HUDEP-2 (cell line): ENCODE measurements at regions not wholly inside any gene's neighbourhood (a gene's known extent, or its start where the extent isn't known, plus 50 kb on each side); places are given as distances from the start of the nearest gene placed in this dataset.

Experiments
- DNase-seq, 76 experiments: peaks; one replicate each; lab custom pipeline; 2025; ENCODE audit not compliant: unreplicated experiment in 76 of 76; lab: John Stamatoyannopoulos, UW

DNA sequence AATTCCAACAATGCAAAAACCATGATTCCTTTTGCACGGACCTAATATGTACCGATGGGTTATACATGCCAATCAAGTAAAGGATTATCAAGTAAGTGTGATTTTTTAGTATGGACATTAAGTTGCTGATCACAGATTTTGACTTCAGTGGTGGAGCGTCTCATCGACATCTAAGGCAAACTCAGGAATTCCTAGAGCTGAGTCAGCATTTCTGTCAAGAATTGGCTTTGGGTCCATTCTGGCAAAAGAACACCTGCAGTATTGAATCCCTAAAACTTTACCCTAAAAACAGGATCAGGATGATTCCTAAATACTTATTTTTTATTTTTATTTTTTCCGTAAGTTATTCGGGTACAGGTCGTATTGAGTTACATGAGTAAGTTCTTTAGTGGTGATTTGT is 83.6 kb downstream of the HPGD start:
- DNase-seq = no peak

DNA sequence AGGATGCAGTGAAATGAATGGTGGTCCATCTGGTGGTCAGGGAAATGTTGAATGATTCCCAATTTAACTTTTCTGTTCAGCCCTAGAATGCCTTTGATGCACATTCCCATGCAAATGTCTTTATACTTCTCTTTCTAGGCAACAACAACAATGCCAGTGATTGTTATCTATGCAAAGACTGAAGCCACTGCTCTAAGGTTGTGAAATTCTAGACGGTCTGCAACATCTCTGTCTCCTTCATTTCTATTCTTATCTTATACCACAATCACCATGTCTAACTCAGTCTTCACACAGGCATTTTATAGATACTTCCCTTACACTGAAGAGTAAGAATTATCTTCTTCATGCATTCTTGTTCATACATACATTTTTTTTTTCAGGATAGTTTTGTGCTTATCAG is 84.5 kb downstream of the HPGD start:
- DNase-seq = peak in 1 of 76 experiments; percentile 1

DNA sequence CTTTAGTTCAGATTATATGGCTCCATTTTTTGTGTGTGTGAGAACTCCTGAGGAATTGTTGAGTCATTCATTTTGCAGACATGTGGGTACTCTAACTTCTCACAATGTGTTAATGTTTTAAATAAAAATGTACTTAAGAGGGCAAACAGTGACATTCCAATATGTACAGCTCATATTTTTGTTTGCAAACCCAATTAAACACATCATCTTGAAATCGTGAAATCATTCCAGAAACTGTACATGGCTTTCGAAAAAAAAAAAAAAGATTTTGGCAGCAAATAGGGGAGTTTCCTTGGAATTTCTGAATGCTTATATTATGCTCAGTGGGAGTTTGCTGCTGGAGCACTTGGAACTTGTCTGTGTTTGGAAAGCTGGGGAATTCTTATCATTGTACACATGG is 85.0 kb downstream of the HPGD start:
- DNase-seq = no peak

DNA sequence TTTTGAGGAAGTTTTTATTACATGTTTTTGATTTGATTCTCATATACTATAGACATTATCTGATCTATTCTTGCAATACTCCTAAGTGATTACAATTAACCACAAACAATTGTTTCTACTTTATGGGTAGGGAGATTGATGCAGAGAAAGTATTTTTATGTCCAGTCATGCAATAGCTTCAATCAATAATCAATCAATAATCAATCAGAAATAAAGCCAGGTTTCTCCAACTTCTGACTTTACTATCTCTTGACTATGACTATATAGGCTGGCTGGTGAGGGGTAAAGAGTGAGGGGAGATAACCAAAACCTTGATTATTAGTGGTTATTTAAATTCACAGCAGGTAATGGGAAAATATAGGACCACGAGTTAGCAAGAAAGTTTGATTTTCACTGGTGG is 85.9 kb downstream of the HPGD start:
- no peak for DNase-seq

DNA sequence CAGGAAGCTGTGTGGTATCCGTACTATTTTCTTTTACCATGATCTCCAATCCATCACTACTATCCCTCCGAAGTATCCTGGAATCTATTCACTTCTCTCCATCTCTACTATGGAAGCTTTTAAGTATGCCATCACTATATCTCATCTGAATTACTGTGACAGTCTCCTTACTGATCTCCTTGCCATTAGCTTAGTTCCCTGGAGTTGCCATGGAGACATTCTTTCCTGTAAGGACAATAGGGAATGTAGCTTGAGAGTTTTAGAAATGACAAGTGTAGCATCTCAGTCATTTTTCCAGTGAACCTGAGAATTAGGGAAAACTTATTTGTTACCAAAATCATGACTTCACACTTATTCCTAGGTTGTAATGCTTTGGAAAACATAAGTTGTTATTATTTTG is 86.3 kb downstream of the HPGD start:
- DNase-seq = no peak

DNA sequence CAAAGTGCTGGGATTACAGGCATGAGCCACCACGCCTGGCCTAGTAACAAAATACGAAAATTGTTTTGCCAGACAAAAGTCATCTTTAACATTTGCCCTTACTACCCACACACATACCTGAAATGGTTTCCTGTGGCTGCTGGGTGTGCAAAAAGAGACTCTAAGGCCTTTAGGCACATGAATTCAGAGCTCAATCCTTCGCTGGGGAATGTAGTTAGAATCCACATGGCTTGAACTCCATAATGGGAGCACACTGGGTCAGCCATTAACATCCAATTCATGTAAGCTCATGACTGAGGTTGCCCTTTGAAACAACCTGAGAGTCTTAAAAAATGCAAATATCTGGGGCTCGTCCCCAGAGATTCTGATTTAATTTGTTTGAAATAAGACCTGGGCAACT is 87.8 kb downstream of the HPGD start:
- DNase-seq = no peak

DNA sequence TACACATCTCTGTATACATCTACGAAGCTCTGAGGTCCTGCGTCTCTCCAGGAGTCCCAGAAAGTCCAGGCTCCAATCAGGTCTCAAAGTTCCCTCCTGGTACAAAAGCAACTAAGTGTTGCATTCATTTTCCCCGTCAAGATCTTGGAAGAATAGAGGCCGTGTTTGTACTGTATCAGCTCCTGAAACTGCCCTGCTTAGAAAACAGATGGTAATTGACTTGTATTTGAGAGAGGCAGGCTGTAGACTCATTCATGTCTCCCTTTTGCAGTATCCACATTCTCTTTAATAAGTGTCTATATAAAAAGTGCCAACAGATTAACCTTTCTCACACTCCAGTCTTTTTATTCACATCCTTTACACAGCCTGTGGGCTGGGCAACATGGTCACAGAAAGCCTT is 91.7 kb downstream of the HPGD start:
- DNase-seq = no peak

DNA sequence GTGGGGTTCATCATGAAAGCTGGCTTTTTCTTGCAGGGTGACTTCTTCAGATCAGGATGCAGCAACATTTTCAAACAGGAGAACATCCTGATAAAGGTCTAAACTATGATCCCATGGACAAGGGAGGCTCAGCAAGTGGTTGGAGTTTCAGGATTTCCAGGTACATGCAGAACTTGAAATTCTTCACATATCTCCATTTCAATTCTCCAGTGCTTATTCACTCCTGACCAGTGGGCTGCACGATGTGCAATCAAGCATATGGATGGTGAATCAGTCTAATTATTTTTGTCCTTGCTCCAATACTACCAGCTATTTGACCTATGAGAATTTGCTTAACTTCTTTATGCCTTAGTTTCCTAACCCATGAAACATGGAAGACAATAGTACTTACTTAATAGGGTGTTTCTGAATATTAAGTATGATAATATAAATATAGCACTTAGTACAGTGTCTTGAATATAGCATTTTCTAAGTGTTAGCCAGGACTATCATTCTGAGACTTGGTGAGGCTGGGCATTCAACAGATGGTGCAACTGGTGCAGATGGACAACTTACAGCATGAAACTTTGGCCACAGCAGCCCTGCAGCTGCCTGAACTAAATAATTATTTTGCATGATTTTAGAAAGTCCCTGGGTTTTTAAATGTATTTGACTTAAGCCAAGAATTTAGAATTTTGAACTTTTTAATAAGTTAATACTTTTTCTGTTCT is 92.4 kb downstream of the HPGD start:
- DNase-seq = no peak

DNA sequence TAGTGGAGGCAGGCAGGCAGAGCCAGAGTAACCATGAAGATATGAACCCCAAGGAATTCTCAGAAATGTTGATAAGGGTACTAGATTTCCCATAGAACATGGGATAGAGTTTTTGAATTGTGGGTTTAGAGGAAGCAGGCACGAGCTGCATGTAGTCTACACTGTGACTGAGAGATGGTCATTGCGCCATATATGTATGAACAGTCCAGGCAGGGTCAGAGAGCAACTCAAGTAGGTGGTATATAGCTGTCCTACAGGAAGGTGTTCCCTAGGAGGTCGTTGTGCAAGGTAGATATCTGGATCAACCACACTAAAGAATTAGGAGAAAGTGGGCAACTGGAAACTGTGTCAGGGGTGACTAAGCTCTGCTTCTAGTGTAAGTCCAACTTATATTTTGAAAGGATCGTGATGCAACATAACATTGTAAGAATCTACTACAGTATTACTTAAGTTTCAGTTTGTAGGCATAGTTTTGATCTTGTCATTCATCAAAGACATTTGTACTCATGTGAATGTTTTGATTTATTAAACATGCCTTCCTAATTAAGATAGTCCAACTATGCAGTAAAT is 94.6 kb downstream of the HPGD start:
- DNase-seq = no peak

DNA sequence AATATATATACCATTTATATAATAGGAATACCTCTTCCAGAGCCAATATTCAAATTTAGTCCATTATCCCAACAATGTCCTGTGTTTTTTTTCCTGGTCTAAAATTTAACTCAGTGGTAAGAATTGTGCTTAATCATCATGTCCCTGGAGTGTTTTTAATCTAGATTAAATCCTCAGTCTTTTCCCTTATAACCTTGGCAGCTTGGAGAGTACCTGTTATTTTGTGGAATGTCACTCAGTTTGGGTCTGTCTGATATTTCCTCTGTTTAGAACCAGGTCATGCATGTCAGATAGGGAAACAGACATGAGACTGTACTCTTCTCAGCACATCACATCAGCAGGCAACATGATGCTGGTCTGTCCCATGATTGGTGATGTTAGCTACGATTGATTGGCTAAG is 96.6 kb downstream of the HPGD start:
- no peak for DNase-seq

DNA sequence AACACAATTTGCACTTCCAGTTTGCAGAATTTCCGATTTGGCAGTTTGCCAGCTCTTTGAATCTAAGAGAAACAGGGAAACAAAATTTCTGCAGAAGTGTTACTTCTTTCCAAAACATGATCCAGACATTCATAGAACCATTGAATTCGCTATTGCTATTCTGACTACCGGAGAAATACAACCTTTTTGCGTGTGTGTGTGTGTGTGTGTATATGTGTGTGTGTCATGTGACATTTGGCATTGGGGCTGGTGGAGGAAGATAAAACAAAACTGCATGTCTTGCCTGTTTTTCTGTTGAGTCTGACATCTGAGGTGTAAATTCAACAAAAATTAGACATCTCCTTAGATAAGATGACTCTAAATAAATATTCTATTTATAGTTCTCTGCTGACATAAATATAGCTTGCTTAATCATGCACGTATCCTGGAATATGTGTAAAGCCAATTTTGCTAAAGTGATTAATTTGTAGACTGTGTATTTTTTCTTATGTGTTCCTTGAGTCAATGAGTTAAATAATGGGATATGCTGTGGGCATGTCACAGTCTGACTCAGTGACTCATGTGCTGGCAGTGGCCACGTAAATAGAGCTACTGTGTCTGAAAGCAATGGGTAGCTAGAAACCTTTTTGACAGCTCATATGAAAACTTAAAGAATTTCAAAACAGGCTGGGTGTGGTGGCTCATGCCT is 98.9 kb downstream of the HPGD start:
- peak in 73 of 76 experiments; percentile 0 to 82 (median 49) for DNase-seq

DNA sequence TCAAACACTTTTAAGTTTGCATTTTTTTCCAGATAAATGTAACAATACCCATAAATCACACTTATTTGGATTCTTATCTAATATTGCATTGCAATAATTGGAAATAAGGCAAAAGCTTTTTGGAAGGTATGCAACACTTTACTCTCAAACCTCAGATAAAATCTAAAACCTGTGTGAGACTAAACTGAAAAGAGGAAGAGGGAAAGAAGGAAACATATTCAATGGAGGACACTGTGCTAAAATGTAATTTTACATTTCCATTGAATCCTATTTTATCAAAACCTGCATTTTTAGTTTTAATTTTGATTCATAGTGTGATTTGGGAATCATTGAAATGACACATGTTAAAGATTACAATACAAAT is 99.4 kb downstream of the HPGD start:
- peak in 11 of 76 experiments; percentile 24 to 73 (median 49) for DNase-seq

DNA sequence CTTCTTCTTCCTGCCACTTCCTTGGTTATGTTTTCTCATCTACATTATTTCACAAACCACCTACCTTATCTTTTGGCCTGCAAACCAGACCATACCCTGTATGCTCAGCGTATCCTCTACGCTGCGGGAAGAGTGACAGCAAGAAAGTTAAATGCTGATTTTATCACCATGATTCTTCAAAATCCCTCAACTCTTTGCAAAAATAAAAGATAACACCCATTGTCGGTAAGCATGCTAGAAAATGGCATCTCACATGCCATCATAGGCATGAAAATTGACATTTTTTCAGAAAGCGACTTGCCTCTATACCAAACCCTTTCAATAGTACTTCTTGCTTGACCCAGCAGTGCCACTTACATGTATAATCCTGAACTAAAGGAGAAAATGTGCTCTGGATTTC is 102.0 kb downstream of the HPGD start:
- peak in 68 of 76 experiments; percentile 1 to 90 (median 54) for DNase-seq

DNA sequence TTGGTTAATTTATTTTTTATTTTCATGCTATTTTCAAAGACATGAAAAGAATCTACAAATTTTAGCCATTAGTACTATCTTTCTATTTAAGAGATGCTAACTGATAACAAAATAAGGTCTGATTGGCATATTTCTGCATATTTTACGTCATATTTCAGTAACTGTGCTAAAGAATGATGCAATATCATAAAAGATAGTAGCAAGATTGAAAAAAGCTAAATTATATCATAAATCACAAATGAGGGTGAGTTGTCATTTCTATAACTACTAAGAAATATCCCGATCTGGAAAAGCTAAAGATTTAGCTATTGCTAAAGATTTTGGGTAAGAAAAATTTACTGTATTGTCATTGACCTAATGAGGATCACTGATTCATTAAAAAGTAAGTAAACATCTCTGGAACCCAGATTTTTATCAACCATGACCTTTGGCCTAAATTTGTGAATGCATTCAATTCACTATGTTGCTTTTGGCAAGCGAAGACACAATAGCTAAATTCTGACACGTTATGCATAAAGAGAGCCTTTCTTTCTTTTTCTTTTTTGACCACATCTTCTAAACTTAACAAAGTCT is 103.6 kb downstream of the HPGD start:
- DNase-seq = no peak

DNA sequence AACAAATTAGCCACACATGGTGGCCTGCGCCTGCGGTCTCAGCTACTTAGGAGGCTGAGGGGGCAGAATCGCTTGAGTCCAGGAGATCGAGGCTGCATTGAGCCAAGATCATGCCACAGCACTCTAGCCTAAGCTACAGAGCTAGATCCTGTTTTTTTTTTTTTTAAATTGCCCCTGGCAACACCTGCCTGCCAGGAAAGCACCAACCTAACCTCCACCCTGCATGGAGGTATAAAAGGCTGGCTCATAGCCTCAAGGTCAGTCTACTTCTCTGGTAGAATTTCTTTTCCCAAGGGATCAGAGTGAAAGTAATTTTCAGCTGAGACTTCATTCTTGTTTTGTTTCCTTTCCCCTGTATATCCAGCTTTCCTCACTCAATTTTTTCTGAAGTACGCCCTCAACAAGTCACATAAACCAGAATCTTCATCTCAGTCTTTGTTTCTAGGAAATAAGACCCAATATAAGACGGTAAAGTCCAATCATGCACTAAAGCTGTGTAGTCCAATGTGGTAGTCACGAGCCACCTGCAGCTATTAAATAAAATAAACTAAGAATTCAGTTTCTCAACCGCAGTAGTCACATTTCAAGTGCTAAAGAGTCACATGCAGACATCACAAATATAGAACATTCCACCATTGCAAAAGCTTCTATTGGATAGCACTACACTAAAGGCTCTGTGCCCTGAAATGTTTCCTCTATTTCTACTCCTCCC is 113.3 kb downstream of the HPGD start:
- DNase-seq = no peak

DNA sequence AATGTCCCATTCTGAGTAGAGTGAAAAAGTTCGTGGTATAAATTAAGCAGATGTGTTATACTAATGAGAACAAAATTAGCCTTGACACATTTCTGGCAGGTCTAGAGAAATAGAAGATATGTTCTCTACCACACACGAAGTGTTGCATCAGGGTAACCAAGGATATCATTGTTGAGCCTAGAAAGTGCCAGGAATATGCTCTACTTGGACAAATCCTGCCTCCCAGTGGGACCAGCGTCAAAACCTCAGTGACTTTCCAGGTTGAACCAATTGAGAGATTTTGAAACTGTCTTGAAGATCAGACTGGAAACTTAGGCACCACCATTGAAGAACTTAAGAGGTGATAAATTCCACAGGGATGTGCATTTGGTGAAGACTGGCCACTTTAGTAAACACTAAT is 115.9 kb downstream of the HPGD start:
- DNase-seq = no peak

DNA sequence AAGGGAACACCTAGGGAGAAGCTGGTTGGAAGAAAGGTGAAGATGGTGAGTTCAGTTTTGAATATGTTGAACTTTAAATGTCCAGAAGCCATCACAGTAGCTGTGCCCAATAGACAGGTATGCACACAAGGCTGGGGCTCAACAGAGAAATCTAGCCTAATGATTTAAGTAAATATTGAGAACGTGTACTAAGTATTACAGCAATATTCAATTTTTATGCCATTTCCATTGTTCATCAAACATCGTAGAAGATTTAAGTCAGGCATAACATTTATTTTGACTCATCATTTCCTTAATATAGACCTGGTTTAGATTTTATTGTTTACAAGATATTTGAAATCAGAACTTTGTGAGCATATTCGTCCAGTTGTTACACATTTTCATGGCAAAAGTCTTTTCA is 116.4 kb downstream of the HPGD start:
- DNase-seq = no peak

DNA sequence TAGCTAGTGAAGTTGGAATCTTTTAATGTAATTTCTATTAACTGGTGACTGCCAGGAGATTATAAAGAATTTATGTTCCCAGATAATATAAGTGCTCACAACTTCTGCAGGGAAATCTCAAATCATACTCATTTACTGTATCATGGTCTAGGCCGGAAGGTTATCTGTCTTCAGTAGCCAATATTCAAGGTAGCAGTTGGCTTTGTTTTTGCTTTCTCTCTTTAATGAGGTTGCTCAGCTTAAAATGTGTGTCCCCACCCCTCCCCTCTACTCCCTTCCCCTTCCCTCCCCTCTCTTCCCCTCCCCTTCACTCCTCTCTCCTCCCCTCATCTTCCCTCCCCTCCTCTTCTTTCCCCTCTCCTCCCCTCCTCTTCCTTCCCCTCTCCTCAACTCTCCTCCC is 117.6 kb downstream of the HPGD start:
- DNase-seq = no peak

DNA sequence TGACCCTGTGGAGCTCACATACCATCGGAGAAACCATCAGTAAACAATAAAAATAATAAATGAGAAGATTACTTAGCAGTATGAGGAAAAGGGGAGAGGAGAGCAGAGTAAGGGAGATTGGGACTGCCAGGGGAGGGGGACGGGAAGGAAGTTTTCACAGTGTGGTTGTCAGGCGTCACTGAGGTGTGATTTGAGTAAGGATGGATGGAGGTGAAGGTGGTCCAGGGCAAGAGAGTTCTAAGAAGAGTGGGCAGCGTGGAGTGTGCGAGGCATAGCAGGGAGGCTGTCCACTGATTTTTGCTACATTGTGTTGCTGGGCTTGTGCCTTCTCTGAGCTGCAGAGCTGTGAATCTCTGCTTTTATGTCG is 119.1 kb downstream of the HPGD start:
- DNase-seq = no peak

DNA sequence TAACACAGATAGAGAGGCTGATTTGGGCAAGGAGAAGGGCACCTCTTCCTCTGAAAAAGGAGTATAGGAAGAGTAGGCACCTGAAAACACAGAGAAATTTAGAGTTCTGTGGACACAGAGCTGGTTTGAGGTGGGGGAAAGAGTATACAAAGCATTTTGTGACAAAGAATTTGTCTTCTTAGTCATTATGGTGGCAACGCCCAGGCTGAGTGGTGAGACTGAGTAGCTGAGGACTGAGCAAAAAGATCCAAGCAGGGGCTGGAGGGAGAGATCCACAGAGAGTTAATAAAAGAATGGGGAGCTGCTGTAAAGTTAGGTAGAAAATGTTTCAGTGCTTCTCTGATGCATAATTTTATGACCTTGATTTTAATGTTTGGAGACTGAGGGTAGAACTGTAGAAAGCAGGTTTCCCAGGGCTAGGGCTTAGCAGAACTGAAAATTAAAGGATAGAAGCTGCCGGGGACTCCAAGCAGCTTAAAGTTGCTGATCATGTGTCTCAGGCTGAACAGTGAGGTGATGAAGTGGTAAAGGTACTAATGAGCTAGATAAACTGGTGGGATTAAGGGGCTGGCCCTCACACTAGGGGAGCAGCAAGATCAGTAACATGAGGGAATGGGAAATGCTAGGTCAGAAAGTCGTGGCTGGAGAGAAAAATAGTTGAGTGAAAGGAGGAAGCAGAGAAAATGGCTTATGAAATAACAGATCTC is 118.9 kb downstream of the CEP44 start:
- peak in 2 of 76 experiments; percentile 3 to 21 for DNase-seq
